Omental fat pad (tissue), 3 donors: ENCODE measurements at regions not wholly inside any gene's neighbourhood (a gene's known extent, or its start where the extent isn't known, plus 50 kb on each side); places are given as distances from the start of the nearest gene placed in this dataset.
"Not testable (repeated sequence)": the region's sequence is repeated elsewhere in the genome, so short reads cannot be mapped to it uniquely, and the experiment has no call there.

Experiments
- ATAC-seq: fragments of 150-250 bp; one replicate; pipeline ENCODE4 v1.9.1; 2016; ENCODE audit warnings: mild to moderate bottlenecking, moderate library complexity; ENCODE audit not compliant: low FRiP score
- DNase-seq: peaks from one replicate; pipeline ENCODE4 v3.0.0-alpha.2; 2019; ENCODE audit warnings: low spot score
- CTCF ChIP-seq, 3 donors: fragments of 450-650 bp; IDR thresholded peaks; one replicate each; pipeline ENCODE4 v1.5.1; 2016 to 2017; ENCODE audit warnings: antibody characterized with exemption in 3 of 3, mild to moderate bottlenecking in 3 of 3, moderate library complexity in 2 of 3

GRCh38 chr3:160047876-160048275 lies 59.2 kb downstream of the IL12A start:
- no peak for DNase-seq
- ATAC-seq: no peak
- no peak for TF ChIP-seq CTCF (IDR thresholded peaks at IDR 0.05)

- ATAC-seq (no peak), DNase-seq (no peak)
- no peak for TF ChIP-seq CTCF (IDR thresholded peaks at IDR 0.05)
Measured at GRCh38 chr3:160049038-160049437, 60.4 kb downstream of the IL12A start.

- ATAC-seq (no peak), DNase-seq (no peak)
- no peak for TF ChIP-seq CTCF (IDR thresholded peaks at IDR 0.05)
Measured at GRCh38 chr3:160049565-160049964, 60.9 kb downstream of the IL12A start.

GRCh38 chr3:160049988-160050387 lies 61.4 kb downstream of the IL12A start:
- no peak for ATAC-seq
- no peak for TF ChIP-seq CTCF (IDR thresholded peaks at IDR 0.05)
- DNase-seq: no peak

GRCh38 chr3:160052385-160053047 lies 63.9 kb downstream of the IL12A start:
- ATAC-seq: no peak
- no peak for TF ChIP-seq CTCF (IDR thresholded peaks at IDR 0.05)

GRCh38 chr3:160053048-160053391 lies 64.4 kb downstream of the IL12A start:
- TF ChIP-seq CTCF (IDR thresholded peaks at IDR 0.05): no peak
- ATAC-seq (no peak), DNase-seq (no peak)

More at GRCh38 chr3:160052385-160053047, 63.9 kb downstream of the IL12A start:
- no peak for DNase-seq

GRCh38 chr3:160054862-160055261 lies 66.2 kb downstream of the IL12A start:
- ATAC-seq, DNase-seq: not testable (repeated sequence)
